K562 (cell line): ENCODE measurements at regions not wholly inside any gene's neighbourhood (a gene's known extent, or its start where the extent isn't known, plus 50 kb on each side); places are given as distances from the start of the nearest gene placed in this dataset.

Experiments
- ATAC-seq: fragments of 200-7000 bp; cut with Tn5 transposase; 3 replicates; pipeline ENCODE4 v1.9.1; 2020; ENCODE audit warnings: moderate library complexity
- BruUV-seq: library from RNA; stranded (reverse); fragments of 400-500 nt; replicated peaks from 2 replicates; lab custom pipeline; 2021; lab: Mats Ljungman, UMichigan
- CTCF ChIA-PET: fragments of 300-600 bp; formaldehyde crosslinking; extraction: SDS; loops from one replicate; lab custom pipeline; 2021; ENCODE audit warnings: low intra/inter-chr PET ratio; lab: Yijun Ruan, JAX
- POLR2A ChIA-PET: fragments of 300-600, 350-650 bp; sonication (Branson Sonifier 250); formaldehyde crosslinking; extraction: SDS; loops from one replicate; lab custom pipeline; 2021; ENCODE audit warnings: antibody characterized with exemption, inconsistent platforms; lab: Yijun Ruan, JAX
- DNase-seq, 4 experiments: peaks; one replicate each; pipeline versions ENCODE4 v3.0.0 to v3.0.0-alpha.2; 2011 to 2018; ENCODE audit warnings: low spot score in 3 of 4, mixed read lengths in 3 of 4; ENCODE audit errors: extremely low read depth in 1 of 4
- FAIRE-seq: peaks from 2 replicates; lab custom pipeline; 2011; peaks lifted over from hg19 to GRCh38; lab: Jason Lieb, UNC
- H2AFZ ChIP-seq: 2 replicates; pipeline ENCODE4 v1.6.0; 2011; ENCODE audit warnings: low read depth, low read length, control low read depth, inconsistent platforms
- H3K27ac ChIP-seq: fragments of 200-600 bp; 3 replicates; pipeline ENCODE4 v1.8.0; 2011; ENCODE audit warnings: low read depth, mild to moderate bottlenecking, control low read depth, inconsistent platforms, low read length, moderate library complexity, mixed read lengths; ENCODE audit errors: extremely low read depth
- H3K27me3 ChIP-seq, 2 experiments: fragments of 300-600 bp in 1 of 2; 2 replicates in 1 of 2; 3 replicates in 1 of 2; pipeline versions ENCODE4 v1.6.0 to v1.8.0; 2011; ENCODE audit warnings: inconsistent platforms in 2 of 2, low read length in 2 of 2, mild to moderate bottlenecking in 1 of 2, mixed read lengths in 1 of 2, moderate library complexity in 1 of 2; ENCODE audit not compliant: control insufficient read depth in 2 of 2, insufficient read depth in 2 of 2
- H3K36me3 ChIP-seq: fragments of 300-600 bp; 3 replicates; pipeline ENCODE4 v1.8.0; 2011; ENCODE audit warnings: mild to moderate bottlenecking, low read length, inconsistent platforms; ENCODE audit not compliant: control insufficient read depth, insufficient read depth
- H3K4me1 ChIP-seq, 2 experiments: fragments of 200-600 bp in 1 of 2; replicated peaks in 1 of 2; 2 replicates in 1 of 2; 3 replicates in 1 of 2; pipeline versions ENCODE4 v1.5.1 to v1.8.0; 2011; ENCODE audit warnings: inconsistent platforms in 2 of 2, low read length in 2 of 2, mild to moderate bottlenecking in 1 of 2, mixed read lengths in 1 of 2, moderate library complexity in 1 of 2; ENCODE audit not compliant: control insufficient read depth in 2 of 2, insufficient read depth in 2 of 2
- H3K4me2 ChIP-seq: 2 replicates; pipeline ENCODE4 v1.6.1; 2011; ENCODE audit warnings: low read length, control low read depth, inconsistent platforms, mixed read lengths; ENCODE audit not compliant: insufficient read depth
- H3K4me3 ChIP-seq: fragments of 200-600 bp; sonication (generic), shearing (Covaris generic); 2 replicates; pipeline ENCODE4 v1.5.1; 2016; ENCODE audit warnings: control low read depth, inconsistent platforms
- H3K79me2 ChIP-seq: fragments of 200-600 bp; 3 replicates; pipeline ENCODE4 v1.8.0; 2011; ENCODE audit warnings: low read length, inconsistent platforms; ENCODE audit not compliant: control insufficient read depth, insufficient read depth
- H3K9ac ChIP-seq, 2 experiments: 2 replicates each; pipeline versions ENCODE4 v1.6.0 to v1.6.1; 2011; ENCODE audit warnings: low read depth in 2 of 2, low read length in 2 of 2, control low read depth in 1 of 2, inconsistent platforms in 1 of 2, mild to moderate bottlenecking in 1 of 2, mixed read lengths in 1 of 2; ENCODE audit not compliant: insufficient read depth in 1 of 2
- H3K9me1 ChIP-seq: one replicate; pipeline ENCODE4 v1.6.0; 2011; ENCODE audit warnings: inconsistent platforms, mild to moderate bottlenecking, low read length, moderate library complexity; ENCODE audit not compliant: control insufficient read depth, insufficient read depth
- H3K9me3 ChIP-seq: replicated peaks from 2 replicates; pipeline ENCODE4 v1.5.1; 2011; ENCODE audit warnings: low read depth, low read length, inconsistent platforms; ENCODE audit not compliant: control insufficient read depth, insufficient read depth
- H4K20me1 ChIP-seq: replicated peaks from 2 replicates; pipeline ENCODE4 v1.6.1; 2011; ENCODE audit warnings: low read length, inconsistent platforms, mixed read lengths; ENCODE audit not compliant: control insufficient read depth, insufficient read depth
- HDAC2 ChIP-seq: fragments of 450-650 bp; IDR thresholded peaks from 2 replicates; pipeline ENCODE4 v1.6.1; 2016; ENCODE audit warnings: mild to moderate bottlenecking
- HDAC6 ChIP-seq: IDR thresholded peaks from 2 replicates; pipeline ENCODE4 v1.6.1; 2012; ENCODE audit warnings: low read depth, mild to moderate bottlenecking, control low read depth, inconsistent platforms, low read length, moderate library complexity
- NCOA2 ChIP-seq, 2 experiments: fragments of 450-650 bp; IDR thresholded peaks; 2 replicates each; pipeline ENCODE4 v1.6.1; 2018; ENCODE audit warnings: mild to moderate bottlenecking in 2 of 2, moderate library complexity in 1 of 2; ENCODE audit not compliant: partially characterized antibody in 2 of 2
- NONO ChIP-seq, 2 experiments: fragments of 200-400 bp in 1 of 2; fragments of 450-650 bp in 1 of 2; formaldehyde crosslinking in 1 of 2; IDR thresholded peaks; 2 replicates each; pipeline ENCODE4 v1.6.1; 2017; ENCODE audit warnings: low read depth in 2 of 2, mild to moderate bottlenecking in 2 of 2, moderate library complexity in 2 of 2, low read length in 1 of 2
- RB1 ChIP-seq: fragments of 450-650 bp; IDR thresholded peaks from 2 replicates; pipeline ENCODE4 v1.6.1; 2017; ENCODE audit warnings: low read depth, mild to moderate bottlenecking
- RBM14 ChIP-seq: fragments of 200-400 bp; formaldehyde crosslinking; IDR thresholded peaks from 2 replicates; pipeline ENCODE4 v1.6.1; 2018; ENCODE audit warnings: low read depth, mild to moderate bottlenecking, low read length, moderate library complexity, borderline replicate concordance; ENCODE audit not compliant: insufficient read depth
- SETDB1 ChIP-seq: IDR thresholded peaks from one replicate; pipeline ENCODE4 v1.6.1; 2012; ENCODE audit warnings: low read length, control low read depth, inconsistent platforms
- SMAD3 ChIP-seq: fragments of 450-650 bp; formaldehyde crosslinking; conservative IDR thresholded peaks from 2 replicates; pipeline ENCODE4 v1.4.0; 2020; ENCODE audit warnings: mild to moderate bottlenecking
- ZBTB5 ChIP-seq: fragments of 450-650 bp; IDR thresholded peaks from 2 replicates; pipeline ENCODE4 v1.6.1; 2017; ENCODE audit warnings: antibody characterized with exemption
- WGBS: fragments of 100-300 bp; shearing (Covaris generic); methylation state at CpG from one replicate; pipeline ENCODE4 v1.1.6; 2016; ENCODE audit warnings: low coverage, mixed read lengths; ENCODE audit not compliant: insufficient coverage; ENCODE audit errors: missing lambda C conversion rate; 5-methylcytosine and 5-hydroxymethylcytosine counted together
- in situ Hi-C: fragments of 300-500 bp; cut with MboI; formaldehyde crosslinking; loops from 4 replicates; pipeline ENCODE4 v1.15.0; 2018; ENCODE audit warnings: inconsistent platforms, mixed read lengths
- intact Hi-C: fragments of 100-400 bp; cut with micrococcal nuclease; formaldehyde crosslinking; loops from 2 replicates; pipeline ENCODE4 v1.14.2; 2022
- TF ChIP-seq, protein P1 (sequence below): fragments of 450-650 bp; IDR thresholded peaks from 2 replicates; pipeline ENCODE4 v1.6.1; 2016; ENCODE audit warnings: missing biosample characterization, missing genetic modification characterization
- TF ChIP-seq, protein P2 (sequence below), 3 experiments: fragments of 200-800 bp in 1 of 3; sonication (Bioruptor generic) in 1 of 3; sonication (generic) in 1 of 3; formaldehyde crosslinking in 1 of 3; IDR thresholded peaks; 2 replicates each; pipeline versions ENCODE4 v1.6.1 to v1.8.0; 2016 to 2022; ENCODE audit warnings: mild to moderate bottlenecking in 2 of 3, missing compliant biosample characterization in 2 of 3, missing genetic modification characterization in 2 of 3, missing genetic modification reagents in 1 of 3

- TF ChIP-seq, protein P1, sequence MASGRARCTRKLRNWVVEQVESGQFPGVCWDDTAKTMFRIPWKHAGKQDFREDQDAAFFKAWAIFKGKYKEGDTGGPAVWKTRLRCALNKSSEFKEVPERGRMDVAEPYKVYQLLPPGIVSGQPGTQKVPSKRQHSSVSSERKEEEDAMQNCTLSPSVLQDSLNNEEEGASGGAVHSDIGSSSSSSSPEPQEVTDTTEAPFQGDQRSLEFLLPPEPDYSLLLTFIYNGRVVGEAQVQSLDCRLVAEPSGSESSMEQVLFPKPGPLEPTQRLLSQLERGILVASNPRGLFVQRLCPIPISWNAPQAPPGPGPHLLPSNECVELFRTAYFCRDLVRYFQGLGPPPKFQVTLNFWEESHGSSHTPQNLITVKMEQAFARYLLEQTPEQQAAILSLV (tag): no peak
- TF ChIP-seq NONO (IDR thresholded peaks at IDR 0.05; ENCODE audit: low read depth in 2 of 2, low read length in 1 of 2) (no peak), RBM14 (no peak), HDAC6 (no peak), HDAC2 (no peak), SMAD3 (no peak), ZBTB5 (no peak)
- TF ChIP-seq, all 486 proteins: peak for 0
Measured at GRCh38 chr14:98297567-98297966, 974.4 kb downstream of the BCL11B start (continued).

- Histone ChIP-seq H4K20me1 (no peaks in the 10 kb centered on the region), H3K4me3 (no peak overlapping the region), H3K27ac (no peak overlapping the region), H3K79me2 (no peaks in the 10 kb centered on the region), H3K9ac (no peak overlapping the region), H3K4me1 (no peaks in the 10 kb centered on the region), H3K9me1 (no peaks in the 10 kb centered on the region), H2AFZ (no peak overlapping the region), H3K27me3 (no peaks in the 10 kb centered on the region), H3K36me3 (no peaks in the 10 kb centered on the region), H3K4me2 (no peak overlapping the region)
- in situ Hi-C loops: no loop called here
- no TSS peak for BruUV-seq
- POLR2A ChIA-PET: no interaction called here
- DNase-seq (no peak), FAIRE-seq (no peak), ATAC-seq (no peak)
- CTCF ChIA-PET: no interaction called here
- 0% methylated on average over 6 of the region's 8 CpGs for WGBS
- TF ChIP-seq SETDB1 (no peak), RB1 (no peak), NCOA2 (IDR thresholded peaks at IDR 0.05; ENCODE audit: partially characterized antibody in 2 of 2) (no peak)
- TF ChIP-seq, protein P2, sequence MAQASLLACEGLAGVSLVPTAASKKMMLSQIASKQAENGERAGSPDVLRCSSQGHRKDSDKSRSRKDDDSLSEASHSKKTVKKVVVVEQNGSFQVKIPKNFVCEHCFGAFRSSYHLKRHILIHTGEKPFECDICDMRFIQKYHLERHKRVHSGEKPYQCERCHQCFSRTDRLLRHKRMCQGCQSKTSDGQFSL (CRISPR knock-in tag; IDR thresholded peaks at IDR 0.05): no peak
- TF ChIP-seq, protein P2 (tag; IDR thresholded peaks at IDR 0.05): no peak
- TF ChIP-seq, all 486 proteins: peak for 0
- intact Hi-C loops: no loop called here
- no peaks in the 10 kb centered on the region for H3K9me3 ChIP-seq
Measured at GRCh38 chr14:98298481-98299244, 973.3 kb downstream of the BCL11B start.
